Ishikawa (cell line): ENCODE measurements at regions not wholly inside any gene's neighbourhood (a gene's known extent, or its start where the extent isn't known, plus 50 kb on each side); places are given as distances from the start of the nearest gene placed in this dataset.

Experiments
- CEBPB ChIP-seq: IDR thresholded peaks from 2 replicates; pipeline ENCODE4 v1.6.1; 2012
- CREB1 ChIP-seq: IDR thresholded peaks from 2 replicates; pipeline ENCODE4 v1.6.1; 2012; ENCODE audit warnings: low read depth
- EP300 ChIP-seq: IDR thresholded peaks from 2 replicates; pipeline ENCODE4 v1.6.1; 2012; ENCODE audit warnings: borderline replicate concordance
- MAX ChIP-seq: IDR thresholded peaks from 2 replicates; pipeline ENCODE4 v1.6.1; 2012
- NFIC ChIP-seq: IDR thresholded peaks from 2 replicates; pipeline ENCODE4 v1.6.1; 2012
- RAD21 ChIP-seq: IDR thresholded peaks from 2 replicates; pipeline ENCODE4 v1.6.1; 2012; ENCODE audit warnings: low read depth
- REST ChIP-seq: IDR thresholded peaks from 2 replicates; pipeline ENCODE4 v1.6.1; 2012; ENCODE audit warnings: low read depth, mild to moderate bottlenecking
- TAF1 ChIP-seq: IDR thresholded peaks from 2 replicates; pipeline ENCODE4 v1.6.1; 2012; ENCODE audit warnings: low read depth, mild to moderate bottlenecking
- TEAD4 ChIP-seq: IDR thresholded peaks from 2 replicates; pipeline ENCODE4 v1.6.1; 2012
- YY1 ChIP-seq: IDR thresholded peaks from 2 replicates; pipeline ENCODE4 v1.6.1; 2012; ENCODE audit warnings: low read depth
- ZBTB7A ChIP-seq: IDR thresholded peaks from 2 replicates; pipeline ENCODE4 v1.6.1; 2012; ENCODE audit warnings: low read depth

- TF ChIP-seq TAF1: no peak
- no peak for TF ChIP-seq MAX
- no peak for TF ChIP-seq RAD21
- no peak for TF ChIP-seq REST
- TF ChIP-seq CREB1: no peak
- no peak for TF ChIP-seq CEBPB
- TF ChIP-seq YY1: no peak
- no peak for TF ChIP-seq NFIC
- TF ChIP-seq EP300: no peak
- TF ChIP-seq ZBTB7A: no peak
- no peak for TF ChIP-seq TEAD4
Measured at GRCh38 chr11:114989536-114989935, 311.2 kb downstream of the NXPE2 start.
